Upper lobe of left lung (tissue), 6 donors: ENCODE measurements at regions not wholly inside any gene's neighbourhood (a gene's known extent, or its start where the extent isn't known, plus 50 kb on each side); places are given as distances from the start of the nearest gene placed in this dataset.

Source experiments
- ATAC-seq, 2 donors: fragments of 200-7000 bp; cut with Tn5 transposase; one replicate each; pipeline ENCODE4 v1.9.1; 2022; ENCODE audit warnings: mild to moderate bottlenecking in 2 of 2, moderate library complexity in 2 of 2; ENCODE audit not compliant: low FRiP score in 2 of 2
- DNase-seq, 2 donors: peaks; one replicate each; pipeline ENCODE4 v3.0.0-alpha.2; 2019 to 2020
- H3K27ac ChIP-seq, 4 donors: fragments of 200-600 bp; sonication (generic); one replicate each; pipeline ENCODE4 v1.5.1; 2016 to 2019
- H3K27me3 ChIP-seq, 4 donors: fragments of 200-600 bp; sonication (generic); one replicate each; pipeline ENCODE4 v1.5.1; 2017 to 2019
- H3K36me3 ChIP-seq, 4 donors: fragments of 200-600 bp; sonication (generic); one replicate each; pipeline ENCODE4 v1.5.1; 2016 to 2019
- H3K4me1 ChIP-seq, 4 donors: fragments of 200-600 bp; sonication (generic); one replicate each; pipeline ENCODE4 v1.5.1; 2018 to 2019
- H3K4me3 ChIP-seq, 4 donors: fragments of 200-600 bp; sonication (generic); one replicate each; pipeline ENCODE4 v1.5.1; 2017 to 2019; ENCODE audit warnings: mild to moderate bottlenecking in 2 of 4, moderate library complexity in 1 of 4
- H3K9me3 ChIP-seq, 4 donors: fragments of 200-600 bp; sonication (generic); one replicate each; pipeline ENCODE4 v1.5.1; 2018 to 2019
- EP300 ChIP-seq, 4 donors: sonication (generic); formaldehyde crosslinking; IDR thresholded peaks; one replicate each; pipeline ENCODE4 v1.5.1; 2017; ENCODE audit warnings: antibody characterized with exemption in 4 of 4, control low read depth in 2 of 4
- POLR2A ChIP-seq, 4 donors: fragments of 450-650 bp; IDR thresholded peaks; one replicate each; pipeline ENCODE4 v1.5.1; 2016 to 2017; ENCODE audit warnings: antibody characterized with exemption in 4 of 4, mild to moderate bottlenecking in 2 of 4
- POLR2AphosphoS5 ChIP-seq, 2 donors: sonication (generic); formaldehyde crosslinking; IDR thresholded peaks; one replicate each; pipeline ENCODE4 v1.5.1; 2017; ENCODE audit warnings: antibody characterized with exemption in 2 of 2
- WGBS, 2 donors: methylation state at CpG; one replicate each; pipeline ENCODE4 v1.1.5; 2017 to 2018; 5-methylcytosine and 5-hydroxymethylcytosine counted together
- TF ChIP-seq, protein P1 (sequence below), 6 experiments: fragments of 450-650 bp in 4 of 6; fragments of 200-600 bp in 2 of 6; sonication (generic) in 2 of 6; IDR thresholded peaks; one replicate each; pipeline ENCODE4 v1.5.1; 2016 to 2019; ENCODE audit warnings: antibody characterized with exemption in 6 of 6
- donor health status: DM: no; HTN: no; CAD: no; lungs with moderate emphysema.
- donor health status: DM: no; HTN: yes; CAD: no; lungs with severe emphysema.

DNA sequence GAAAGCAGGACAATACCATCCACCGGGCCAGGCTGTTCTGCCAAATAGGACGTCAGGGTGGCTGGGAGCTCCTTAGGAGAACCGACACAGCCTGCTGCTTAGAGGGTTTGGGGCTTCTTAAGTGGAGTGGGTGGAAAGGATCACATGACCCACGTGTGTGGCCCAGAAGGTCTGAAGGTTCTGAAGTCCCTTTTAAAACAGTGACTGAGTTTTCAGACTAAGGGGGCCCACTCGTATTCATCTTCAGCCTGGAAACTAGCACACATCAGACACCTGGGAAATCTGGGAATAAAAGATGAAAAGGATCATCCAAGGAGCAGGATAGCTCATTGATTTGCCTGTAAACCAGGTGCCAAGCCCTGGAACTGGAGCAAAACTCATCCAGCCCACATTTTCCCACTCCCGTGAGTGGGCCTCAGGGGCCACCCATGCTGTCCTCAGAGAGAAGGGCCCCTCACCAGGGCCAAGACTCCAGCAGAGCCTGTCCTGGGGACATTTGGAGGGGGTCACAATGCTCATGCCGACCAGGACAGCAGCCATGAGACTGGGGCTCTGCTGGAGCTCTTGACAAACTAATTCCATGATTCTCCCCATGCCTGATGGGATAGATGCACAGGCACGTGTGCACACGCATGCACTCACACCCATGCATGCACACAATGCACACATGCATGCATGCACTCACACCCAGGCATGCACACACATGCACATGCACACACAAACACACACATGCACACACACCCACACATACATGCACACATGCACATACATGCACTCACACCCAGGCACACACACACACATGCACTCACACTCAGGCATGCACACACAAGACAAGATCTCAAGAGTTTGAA is 168.8 kb upstream of the PPP2R2D start:
- H3K27ac ChIP-seq = no peak overlapping the region
- TF ChIP-seq, protein P1, sequence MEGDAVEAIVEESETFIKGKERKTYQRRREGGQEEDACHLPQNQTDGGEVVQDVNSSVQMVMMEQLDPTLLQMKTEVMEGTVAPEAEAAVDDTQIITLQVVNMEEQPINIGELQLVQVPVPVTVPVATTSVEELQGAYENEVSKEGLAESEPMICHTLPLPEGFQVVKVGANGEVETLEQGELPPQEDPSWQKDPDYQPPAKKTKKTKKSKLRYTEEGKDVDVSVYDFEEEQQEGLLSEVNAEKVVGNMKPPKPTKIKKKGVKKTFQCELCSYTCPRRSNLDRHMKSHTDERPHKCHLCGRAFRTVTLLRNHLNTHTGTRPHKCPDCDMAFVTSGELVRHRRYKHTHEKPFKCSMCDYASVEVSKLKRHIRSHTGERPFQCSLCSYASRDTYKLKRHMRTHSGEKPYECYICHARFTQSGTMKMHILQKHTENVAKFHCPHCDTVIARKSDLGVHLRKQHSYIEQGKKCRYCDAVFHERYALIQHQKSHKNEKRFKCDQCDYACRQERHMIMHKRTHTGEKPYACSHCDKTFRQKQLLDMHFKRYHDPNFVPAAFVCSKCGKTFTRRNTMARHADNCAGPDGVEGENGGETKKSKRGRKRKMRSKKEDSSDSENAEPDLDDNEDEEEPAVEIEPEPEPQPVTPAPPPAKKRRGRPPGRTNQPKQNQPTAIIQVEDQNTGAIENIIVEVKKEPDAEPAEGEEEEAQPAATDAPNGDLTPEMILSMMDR (IDR thresholded peaks at IDR 0.05) = no peak
- TF ChIP-seq POLR2A (IDR thresholded peaks at IDR 0.05) = no peak
- TF ChIP-seq EP300 (IDR thresholded peaks at IDR 0.05) = no peak
- TF ChIP-seq POLR2AphosphoS5 (IDR thresholded peaks at IDR 0.05) = no peak
- H3K9me3 ChIP-seq = peaks cover 0 to 11% (median 3%) of the 10 kb centered on the region in 4 donors
- H3K36me3 ChIP-seq = no peaks in the 10 kb centered on the region
- no peaks in the 10 kb centered on the region for H3K27me3 ChIP-seq
- no peaks in the 10 kb centered on the region for H3K4me1 ChIP-seq
- no peak for DNase-seq
- 68 to 88% methylated on average over 6 to 9 of the region's 9 CpGs for WGBS, 2 donors
- no peak for ATAC-seq
- no peak overlapping the region for H3K4me3 ChIP-seq

DNA sequence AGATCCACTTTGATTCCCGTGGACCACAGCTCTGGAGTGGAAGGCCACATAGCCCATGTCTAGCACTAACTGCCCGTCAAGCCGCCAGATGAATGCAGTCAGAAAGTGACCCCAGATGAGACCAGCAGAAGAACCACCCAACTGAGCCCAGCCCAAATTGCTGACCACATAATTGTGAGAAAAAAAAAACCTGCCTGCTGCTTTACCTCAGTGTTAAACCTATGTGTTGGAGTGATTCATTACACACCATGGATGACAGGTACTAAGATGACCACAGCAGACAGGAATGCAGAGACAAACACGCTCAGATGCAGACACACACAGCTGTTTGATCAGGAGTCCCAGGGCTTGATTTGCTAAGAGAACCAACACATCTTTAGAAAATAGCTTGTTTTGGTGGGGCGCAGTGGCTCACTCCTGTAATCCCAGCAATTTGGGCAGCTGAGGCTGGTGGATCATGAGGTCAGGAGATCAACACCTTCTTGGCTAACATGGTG is 168.1 kb upstream of the PPP2R2D start:
- Histone ChIP-seq H3K4me1 (no peaks in the 10 kb centered on the region), H3K4me3 (no peak overlapping the region), H3K9me3 (peaks cover 0 to 11% (median 3%) of the 10 kb centered on the region in 4 donors), H3K36me3 (no peaks in the 10 kb centered on the region), H3K27me3 (no peaks in the 10 kb centered on the region), H3K27ac (no peak overlapping the region)
- WGBS, 2 donors = 92% methylated on average over 5 of the region's 5 CpGs
- ATAC-seq = no peak
- no peak for TF ChIP-seq POLR2A (IDR thresholded peaks at IDR 0.05)
- no peak for TF ChIP-seq EP300 (IDR thresholded peaks at IDR 0.05)
- TF ChIP-seq, protein P1 (IDR thresholded peaks at IDR 0.05) = no peak
- TF ChIP-seq POLR2AphosphoS5 (IDR thresholded peaks at IDR 0.05) = no peak
- DNase-seq = no peak

DNA sequence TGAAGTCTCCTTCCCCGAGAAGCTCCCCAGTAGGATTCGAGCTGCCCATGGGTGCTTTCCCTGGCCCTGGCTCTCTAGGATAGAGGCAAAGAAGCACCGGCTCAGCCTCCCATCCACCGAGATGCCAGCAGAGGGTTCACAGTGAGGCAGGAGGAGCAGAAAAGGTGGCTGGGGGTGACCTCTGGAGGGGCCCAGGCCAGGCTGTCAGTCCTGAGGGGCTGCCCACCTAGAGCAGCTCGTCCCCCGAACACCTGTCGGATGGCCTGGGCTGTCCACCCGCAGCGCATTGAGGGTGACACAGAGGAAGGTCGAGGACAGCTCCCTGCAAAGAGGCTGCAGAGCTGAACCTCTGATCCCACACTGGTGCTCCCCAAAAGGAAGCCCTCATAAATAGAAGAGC is 167.2 kb upstream of the PPP2R2D start:
- no peak overlapping the region for H3K27ac ChIP-seq
- DNase-seq (no peak), ATAC-seq (no peak)
- H3K36me3 ChIP-seq = no peaks in the 10 kb centered on the region
- H3K9me3 ChIP-seq = peaks cover 0 to 11% (median 3%) of the 10 kb centered on the region in 4 donors
- no peaks in the 10 kb centered on the region for H3K27me3 ChIP-seq
- TF ChIP-seq EP300 (IDR thresholded peaks at IDR 0.05) (no peak), POLR2AphosphoS5 (IDR thresholded peaks at IDR 0.05) (no peak), POLR2A (IDR thresholded peaks at IDR 0.05) (no peak)
- TF ChIP-seq, protein P1 (IDR thresholded peaks at IDR 0.05) = no peak
- H3K4me3 ChIP-seq = no peak overlapping the region
- 85 to 88% methylated on average over 3 to 9 of the region's 10 CpGs for WGBS, 2 donors
- no peaks in the 10 kb centered on the region for H3K4me1 ChIP-seq

DNA sequence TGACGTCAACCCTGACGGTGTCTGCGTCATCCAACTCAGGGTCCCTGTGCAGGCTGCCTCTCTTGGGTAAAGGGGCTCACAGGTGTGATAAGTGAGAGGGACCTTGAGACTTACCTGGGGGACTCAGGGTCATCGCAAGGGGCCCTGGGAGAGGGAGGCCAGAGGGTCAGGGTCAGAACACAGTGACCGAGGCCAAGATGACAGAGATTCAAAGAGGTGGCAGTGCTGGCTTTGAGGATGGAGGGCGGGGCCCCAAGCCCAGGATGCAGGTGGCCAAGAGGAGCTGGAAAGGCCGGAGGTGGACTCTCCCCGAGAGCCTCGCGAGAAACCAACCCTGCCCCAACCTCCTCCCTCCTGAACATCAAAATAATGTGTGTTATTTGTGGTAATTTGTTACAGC is 165.2 kb upstream of the PPP2R2D start:
- 85 to 87% methylated on average over 10 of the region's 10 CpGs for WGBS, 2 donors
- DNase-seq = no peak
- TF ChIP-seq POLR2A (IDR thresholded peaks at IDR 0.05) (no peak), POLR2AphosphoS5 (IDR thresholded peaks at IDR 0.05) (no peak), EP300 (IDR thresholded peaks at IDR 0.05) (no peak)
- TF ChIP-seq, protein P1 (IDR thresholded peaks at IDR 0.05) = no peak
- Histone ChIP-seq H3K27me3 (no peaks in the 10 kb centered on the region), H3K27ac (no peak overlapping the region), H3K4me3 (no peak overlapping the region), H3K9me3 (peaks cover 0 to 11% (median 3%) of the 10 kb centered on the region in 4 donors), H3K4me1 (no peaks in the 10 kb centered on the region), H3K36me3 (no peaks in the 10 kb centered on the region)
- no peak for ATAC-seq
